Right atrium auricular region (tissue), 2 donors: ENCODE measurements at regions not wholly inside any gene's neighbourhood (a gene's known extent, or its start where the extent isn't known, plus 50 kb on each side); places are given as distances from the start of the nearest gene placed in this dataset.
A peak's percentile ranks its signal among the peaks of the same experiment; 100 is the strongest.

Experiments
- DNase-seq: peaks from one replicate; pipeline ENCODE4 v3.0.0-alpha.2; 2019; ENCODE audit warnings: low spot score
- H3K27ac ChIP-seq, 2 donors: fragments of 200-600 bp; sonication (generic); 1 replicate in 1 of 2; 2 replicates in 1 of 2; pipeline ENCODE4 v1.5.1; 2016 to 2019
- H3K27me3 ChIP-seq, 2 donors: fragments of 200-600 bp; sonication (generic); one replicate each; pipeline versions ENCODE4 v1.5.1 to v1.6.0; 2017 to 2019
- H3K36me3 ChIP-seq: fragments of 200-600 bp; sonication (generic); one replicate; pipeline ENCODE4 v1.5.1; 2016
- H3K4me1 ChIP-seq, 2 donors: fragments of 200-600 bp; sonication (generic); one replicate each; pipeline versions ENCODE4 v1.5.1 to v1.6.0; 2017 to 2019
- H3K4me3 ChIP-seq, 2 donors: fragments of 200-600 bp; sonication (generic); 1 replicate in 1 of 2; 2 replicates in 1 of 2; pipeline ENCODE4 v1.5.1; 2017 to 2019; ENCODE audit warnings: mild to moderate bottlenecking in 1 of 2, moderate library complexity in 1 of 2
- H3K9me3 ChIP-seq, 2 donors: fragments of 200-600 bp; sonication (generic); one replicate each; pipeline ENCODE4 v1.5.1; 2019
- TF ChIP-seq, protein P1 (sequence below), 2 donors: fragments of 200-600 bp; sonication (generic); IDR thresholded peaks; one replicate each; pipeline ENCODE4 v1.5.1; 2019; ENCODE audit warnings: antibody characterized with exemption in 2 of 2

DNA sequence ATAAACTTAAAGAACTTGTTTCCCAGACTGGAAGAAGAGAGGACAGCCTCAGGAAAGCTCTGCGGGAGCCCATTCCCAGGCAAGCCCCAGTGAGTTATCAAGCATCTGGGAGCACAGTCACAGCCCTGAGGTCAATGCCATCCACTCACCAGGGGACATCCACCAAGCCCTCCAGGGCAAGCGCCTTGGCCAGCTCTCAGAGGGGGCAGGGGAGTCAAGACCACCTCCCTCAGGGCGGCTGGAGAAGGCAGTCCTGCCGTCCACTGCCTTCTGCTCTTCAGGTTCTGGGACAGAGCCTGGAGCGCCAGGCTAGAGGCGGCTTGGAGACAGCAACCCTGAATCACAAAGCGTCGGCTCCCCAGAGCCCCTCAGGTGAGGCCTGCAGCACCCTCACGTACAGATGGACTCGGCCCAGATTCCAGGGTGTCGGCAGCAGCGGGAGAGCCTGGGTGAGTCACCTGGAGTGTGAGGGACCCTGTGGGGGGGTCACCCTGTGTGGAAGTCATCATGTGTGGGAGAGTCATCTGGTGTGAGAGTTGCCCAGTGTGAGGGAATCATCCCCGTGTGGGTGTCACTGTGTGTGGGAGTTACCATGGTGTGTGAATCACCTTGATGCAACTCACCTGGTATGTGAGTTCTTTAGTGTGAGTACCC, 100.9 kb upstream of the TEX51 start:
- no peaks in the 10 kb centered on the region for H3K4me1 ChIP-seq
- no peaks in the 10 kb centered on the region for H3K9me3 ChIP-seq
- no peaks in the 10 kb centered on the region for H3K27me3 ChIP-seq
- no peaks in the 10 kb centered on the region for H3K36me3 ChIP-seq
- peak; percentile 47 for DNase-seq
- TF ChIP-seq, protein P1, sequence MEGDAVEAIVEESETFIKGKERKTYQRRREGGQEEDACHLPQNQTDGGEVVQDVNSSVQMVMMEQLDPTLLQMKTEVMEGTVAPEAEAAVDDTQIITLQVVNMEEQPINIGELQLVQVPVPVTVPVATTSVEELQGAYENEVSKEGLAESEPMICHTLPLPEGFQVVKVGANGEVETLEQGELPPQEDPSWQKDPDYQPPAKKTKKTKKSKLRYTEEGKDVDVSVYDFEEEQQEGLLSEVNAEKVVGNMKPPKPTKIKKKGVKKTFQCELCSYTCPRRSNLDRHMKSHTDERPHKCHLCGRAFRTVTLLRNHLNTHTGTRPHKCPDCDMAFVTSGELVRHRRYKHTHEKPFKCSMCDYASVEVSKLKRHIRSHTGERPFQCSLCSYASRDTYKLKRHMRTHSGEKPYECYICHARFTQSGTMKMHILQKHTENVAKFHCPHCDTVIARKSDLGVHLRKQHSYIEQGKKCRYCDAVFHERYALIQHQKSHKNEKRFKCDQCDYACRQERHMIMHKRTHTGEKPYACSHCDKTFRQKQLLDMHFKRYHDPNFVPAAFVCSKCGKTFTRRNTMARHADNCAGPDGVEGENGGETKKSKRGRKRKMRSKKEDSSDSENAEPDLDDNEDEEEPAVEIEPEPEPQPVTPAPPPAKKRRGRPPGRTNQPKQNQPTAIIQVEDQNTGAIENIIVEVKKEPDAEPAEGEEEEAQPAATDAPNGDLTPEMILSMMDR (IDR thresholded peaks at IDR 0.05): no peak
- no peak overlapping the region for H3K4me3 ChIP-seq
- no peak overlapping the region for H3K27ac ChIP-seq

DNA sequence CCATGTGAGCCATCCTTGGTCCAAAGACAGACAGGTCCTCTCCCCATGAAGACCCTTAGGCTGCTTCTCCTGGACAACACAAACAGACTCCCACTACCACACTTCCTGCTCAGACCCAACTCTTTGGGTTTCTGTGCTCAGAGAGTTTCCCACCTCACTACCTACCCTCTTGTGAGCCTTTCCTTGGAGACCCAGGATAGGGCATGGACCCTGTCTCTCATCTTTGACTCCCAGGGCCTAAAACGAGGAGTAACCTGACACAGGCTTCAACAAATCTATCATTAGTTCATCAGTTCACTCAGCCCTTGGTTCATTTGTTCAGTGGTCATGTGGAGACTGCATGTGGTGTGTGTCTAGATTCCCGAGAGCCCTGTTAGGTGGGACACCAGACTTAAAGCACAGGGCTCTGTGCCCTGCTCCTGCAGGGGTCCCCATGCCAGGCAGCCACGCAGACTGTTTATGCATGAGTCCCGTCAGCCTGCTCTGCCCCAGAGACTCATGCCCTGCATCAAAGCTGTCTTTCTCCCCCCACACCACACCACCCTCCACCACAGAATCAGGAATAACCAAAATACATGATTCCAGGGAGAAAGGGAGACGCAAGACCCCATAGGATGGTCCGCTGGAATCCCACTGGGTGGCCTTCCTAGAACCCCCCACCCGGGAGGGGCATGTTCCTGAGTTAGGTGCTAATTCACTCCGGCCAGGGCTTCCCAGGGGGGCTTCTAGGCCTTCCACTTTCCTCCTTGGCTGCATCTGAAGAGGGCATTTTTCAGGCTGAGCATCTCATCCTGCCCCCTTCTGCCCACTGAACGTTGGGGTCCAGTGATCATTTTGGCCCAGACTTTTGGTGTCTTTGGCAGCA, 100.2 kb upstream of the TEX51 start:
- H3K4me1 ChIP-seq: no peaks in the 10 kb centered on the region
- TF ChIP-seq, protein P1 (IDR thresholded peaks at IDR 0.05): no peak
- H3K9me3 ChIP-seq: no peaks in the 10 kb centered on the region
- no peaks in the 10 kb centered on the region for H3K27me3 ChIP-seq
- DNase-seq: peak; percentile 40
- H3K27ac ChIP-seq: no peak overlapping the region
- no peaks in the 10 kb centered on the region for H3K36me3 ChIP-seq
- no peak overlapping the region for H3K4me3 ChIP-seq

DNA sequence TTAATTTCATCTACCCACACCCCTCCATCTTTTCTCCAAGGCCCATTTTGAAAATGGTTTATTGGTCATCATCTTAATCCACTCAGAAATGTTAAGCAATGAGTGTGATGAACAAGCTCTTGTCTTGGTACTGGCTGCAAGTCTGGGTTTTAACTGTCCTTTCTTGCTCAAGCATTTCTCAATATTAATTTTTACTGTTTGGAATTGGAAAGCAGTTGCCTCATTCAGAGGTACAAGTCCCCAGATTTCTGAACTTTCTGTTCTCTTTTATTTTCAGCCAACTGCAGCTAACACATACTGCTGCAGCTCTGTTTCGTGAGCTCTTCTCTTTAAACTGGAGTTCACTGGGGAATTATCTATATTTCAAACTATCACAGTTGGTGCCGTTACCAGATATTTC, 99.4 kb upstream of the TEX51 start:
- H3K27ac ChIP-seq: no peak overlapping the region
- no peaks in the 10 kb centered on the region for H3K9me3 ChIP-seq
- no peaks in the 10 kb centered on the region for H3K27me3 ChIP-seq
- H3K4me3 ChIP-seq: no peak overlapping the region
- no peaks in the 10 kb centered on the region for H3K4me1 ChIP-seq
- TF ChIP-seq, protein P1 (IDR thresholded peaks at IDR 0.05): no peak
- no peaks in the 10 kb centered on the region for H3K36me3 ChIP-seq
- no peak for DNase-seq

DNA sequence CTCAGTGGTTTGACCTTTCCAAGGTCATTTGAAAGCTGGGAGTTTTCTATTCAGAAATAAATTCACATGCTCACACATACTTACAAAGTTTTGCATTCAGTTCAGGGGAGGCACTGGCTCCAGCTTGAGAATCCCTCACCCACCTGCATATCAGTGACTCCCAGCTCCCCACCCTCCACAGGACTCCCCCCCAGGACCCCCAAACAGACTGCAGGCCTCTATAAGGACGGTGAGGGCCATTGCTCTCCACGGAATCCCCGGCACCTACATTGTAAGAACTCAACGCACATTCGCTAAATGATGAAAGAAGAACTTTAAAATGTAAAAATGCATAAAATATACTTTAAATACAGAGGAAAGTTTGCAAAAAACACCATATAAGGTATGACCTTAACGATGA, 97.2 kb upstream of the TEX51 start:
- TF ChIP-seq, protein P1 (IDR thresholded peaks at IDR 0.05): no peak
- DNase-seq: peak; percentile 23
- no peaks in the 10 kb centered on the region for H3K9me3 ChIP-seq
- H3K4me3 ChIP-seq: no peak overlapping the region
- H3K4me1 ChIP-seq: no peaks in the 10 kb centered on the region
- no peaks in the 10 kb centered on the region for H3K36me3 ChIP-seq
- H3K27me3 ChIP-seq: no peaks in the 10 kb centered on the region
- no peak overlapping the region for H3K27ac ChIP-seq

DNA sequence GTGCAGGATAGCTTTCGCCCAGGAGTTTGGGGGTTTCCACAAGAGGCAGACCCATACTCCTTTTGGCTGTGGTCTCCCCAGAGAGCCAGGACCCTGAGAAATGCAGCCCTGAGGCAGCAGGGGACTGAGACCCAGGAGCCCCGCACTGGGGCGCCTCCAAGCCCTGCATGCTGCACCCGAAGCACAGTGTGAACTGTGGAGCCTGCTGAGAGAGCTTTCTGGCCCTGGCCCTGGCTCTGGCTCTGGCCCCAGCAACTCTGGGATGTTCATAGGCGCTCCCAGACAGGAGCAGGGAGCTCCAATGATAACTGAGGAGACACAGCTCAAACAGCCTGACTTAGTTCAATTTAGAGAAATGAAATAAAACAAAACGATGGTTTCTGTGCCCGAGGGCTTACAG, 96.4 kb upstream of the TEX51 start:
- Histone ChIP-seq H3K9me3 (no peaks in the 10 kb centered on the region), H3K4me3 (no peak overlapping the region), H3K27ac (no peak overlapping the region), H3K36me3 (no peaks in the 10 kb centered on the region), H3K4me1 (no peaks in the 10 kb centered on the region), H3K27me3 (no peaks in the 10 kb centered on the region)
- peak; percentile 11 for DNase-seq
- TF ChIP-seq, protein P1 (IDR thresholded peaks at IDR 0.05): no peak
